Cerebellar nuclear complex (tissue), 1 donor: ENCODE measurements at regions not wholly inside any gene's neighbourhood (a gene's known extent, or its start where the extent isn't known, plus 50 kb on each side); places are given as distances from the start of the nearest gene placed in this dataset.

ENCODE experiments used
- DNase-seq, 2 experiments: peaks; one replicate each; lab custom pipeline; 2025; lab: John Stamatoyannopoulos, UW

DNA sequence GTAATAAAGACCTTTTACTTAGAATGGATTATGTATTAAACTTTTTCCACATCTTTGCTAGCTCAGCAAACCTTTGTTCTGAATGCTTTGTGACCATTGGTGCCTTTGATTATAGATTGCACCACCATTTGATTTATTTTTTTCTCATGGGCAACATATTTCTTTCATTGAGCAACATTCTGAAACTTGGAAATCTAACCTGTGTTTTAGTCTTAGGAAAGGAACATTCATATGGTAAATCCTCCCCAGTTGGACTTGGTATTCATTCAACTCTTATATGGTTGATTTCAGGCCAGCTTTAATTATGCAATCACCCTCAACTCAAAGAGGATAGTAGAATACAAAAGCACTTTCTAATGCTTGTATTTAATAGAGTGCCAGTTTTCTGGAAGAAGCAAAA is 1077.9 kb upstream of the ZEB2 start:
- DNase-seq: no peak

DNA sequence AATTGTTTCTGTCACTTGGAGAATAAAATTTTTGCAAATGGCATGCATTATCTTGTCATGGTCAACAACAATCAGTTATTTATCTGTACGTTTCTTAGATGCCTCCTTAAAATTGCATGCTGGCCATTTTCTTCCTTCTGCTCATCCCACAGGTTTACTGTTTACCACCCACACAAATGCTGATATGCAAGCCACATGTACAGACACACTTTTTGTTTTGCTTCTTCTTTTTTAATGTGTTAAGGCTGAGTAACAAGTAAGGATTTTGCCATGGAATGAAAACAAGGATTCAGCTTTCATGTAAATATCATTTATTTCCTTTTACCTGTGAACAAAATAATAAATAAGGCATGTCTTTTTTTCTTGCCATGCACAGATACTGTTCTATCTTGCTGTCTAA is 1077.1 kb upstream of the ZEB2 start:
- DNase-seq: no peak

DNA sequence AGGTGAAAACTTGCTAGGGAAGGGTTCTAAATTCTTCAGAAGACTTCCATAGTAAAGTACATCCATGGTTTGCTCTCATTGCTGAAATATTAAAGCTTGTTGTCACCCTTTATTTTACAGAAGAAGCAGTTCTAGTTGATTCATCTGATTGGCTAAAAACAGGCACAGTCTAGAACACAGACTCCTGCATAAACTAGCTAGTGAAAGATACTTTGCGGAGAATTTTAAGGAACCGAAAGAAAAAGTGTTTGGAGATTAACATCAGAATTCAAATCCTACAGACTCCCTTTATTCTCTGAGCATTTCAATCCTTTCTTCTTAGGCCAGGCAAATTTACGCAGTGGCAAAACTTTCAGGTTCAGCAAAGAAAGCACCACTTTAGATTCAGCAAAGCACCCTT is 1076.5 kb upstream of the ZEB2 start:
- no peak for DNase-seq

DNA sequence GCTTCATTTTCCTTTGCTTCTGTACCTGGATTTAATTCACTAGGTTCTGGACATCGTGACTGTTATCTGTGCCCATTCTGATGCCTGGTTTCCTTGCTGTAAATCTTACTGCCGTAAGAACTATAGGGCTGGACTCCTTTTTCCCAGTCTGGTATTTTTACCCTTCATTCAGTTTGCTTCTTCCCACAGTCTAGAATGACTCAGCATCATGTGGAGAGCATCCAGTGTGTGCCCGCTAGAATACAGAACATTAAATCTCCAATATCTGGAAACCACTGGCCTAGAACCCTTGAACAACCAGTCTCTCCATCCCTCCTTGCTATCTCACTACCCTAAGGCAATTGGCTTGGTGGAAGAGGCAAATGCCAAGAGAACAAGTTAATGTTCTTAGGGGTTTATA is 1075.4 kb upstream of the ZEB2 start:
- DNase-seq: no peak

DNA sequence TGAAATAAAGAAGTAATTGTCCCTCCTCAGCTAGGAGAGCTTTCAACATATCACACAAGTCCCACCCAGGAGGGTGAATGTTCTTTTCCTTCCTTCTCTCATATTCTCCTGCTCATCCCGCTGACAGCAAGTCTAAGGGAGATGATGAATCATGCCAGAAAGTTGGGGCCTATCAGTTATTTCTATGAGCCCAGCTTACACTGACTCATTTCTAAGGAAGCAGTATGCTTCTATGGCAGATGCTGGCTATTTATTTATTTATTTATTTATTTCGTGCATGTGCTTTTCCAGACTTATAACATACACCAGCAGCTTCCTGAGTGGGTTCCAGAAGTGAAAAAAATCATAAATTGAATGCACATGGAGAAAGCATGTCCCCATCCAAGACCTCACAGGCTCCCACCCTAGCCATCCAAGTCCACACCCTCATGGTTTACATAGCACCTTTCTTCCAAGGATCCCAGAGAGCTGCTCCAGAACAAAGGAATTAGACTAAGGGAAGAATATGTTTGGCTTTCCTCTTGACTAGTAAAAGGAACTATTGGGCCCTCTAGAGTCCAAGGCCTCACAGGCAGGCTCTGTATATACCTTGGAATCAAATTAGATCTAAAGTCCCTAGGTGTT is 1074.2 kb upstream of the ZEB2 start:
- DNase-seq: no peak

DNA sequence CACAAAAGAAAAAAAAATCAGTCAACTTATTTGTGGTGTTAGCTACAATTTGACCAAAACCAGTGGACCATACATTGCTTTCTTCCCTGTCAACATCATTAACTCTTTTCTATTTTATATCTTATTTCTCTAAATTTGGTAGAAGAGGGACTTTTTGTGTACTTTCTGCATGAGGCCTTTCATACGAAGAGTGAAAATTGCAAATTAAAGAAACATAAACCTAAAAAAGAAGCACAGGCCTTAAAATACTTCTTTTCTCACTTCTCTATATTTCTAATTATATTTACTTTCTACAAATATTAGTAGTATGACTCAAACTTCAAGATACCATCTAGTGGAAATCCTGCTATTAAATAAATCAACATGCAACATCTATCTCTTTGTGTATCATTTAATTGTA is 1073.4 kb upstream of the ZEB2 start:
- DNase-seq: no peak

DNA sequence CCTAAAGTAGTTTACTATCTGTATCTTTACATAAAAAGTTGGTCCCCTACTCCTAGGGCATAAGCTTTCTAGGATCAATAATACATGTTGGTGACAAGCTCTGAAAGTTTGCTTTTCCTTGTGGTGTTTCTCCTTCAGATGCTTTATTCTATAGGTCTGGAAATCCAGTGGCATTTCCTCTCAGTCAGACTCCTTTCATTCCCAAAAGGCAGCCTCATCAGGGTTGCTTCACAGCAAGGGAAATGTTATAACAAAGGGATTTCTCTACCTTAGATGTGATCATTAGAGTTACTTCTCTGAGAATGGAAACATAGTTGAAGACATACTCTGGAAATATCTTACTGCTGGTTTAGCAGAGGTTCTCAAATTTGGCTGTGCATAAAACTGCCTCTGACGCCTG is 1072.4 kb upstream of the ZEB2 start:
- DNase-seq: no peak

DNA sequence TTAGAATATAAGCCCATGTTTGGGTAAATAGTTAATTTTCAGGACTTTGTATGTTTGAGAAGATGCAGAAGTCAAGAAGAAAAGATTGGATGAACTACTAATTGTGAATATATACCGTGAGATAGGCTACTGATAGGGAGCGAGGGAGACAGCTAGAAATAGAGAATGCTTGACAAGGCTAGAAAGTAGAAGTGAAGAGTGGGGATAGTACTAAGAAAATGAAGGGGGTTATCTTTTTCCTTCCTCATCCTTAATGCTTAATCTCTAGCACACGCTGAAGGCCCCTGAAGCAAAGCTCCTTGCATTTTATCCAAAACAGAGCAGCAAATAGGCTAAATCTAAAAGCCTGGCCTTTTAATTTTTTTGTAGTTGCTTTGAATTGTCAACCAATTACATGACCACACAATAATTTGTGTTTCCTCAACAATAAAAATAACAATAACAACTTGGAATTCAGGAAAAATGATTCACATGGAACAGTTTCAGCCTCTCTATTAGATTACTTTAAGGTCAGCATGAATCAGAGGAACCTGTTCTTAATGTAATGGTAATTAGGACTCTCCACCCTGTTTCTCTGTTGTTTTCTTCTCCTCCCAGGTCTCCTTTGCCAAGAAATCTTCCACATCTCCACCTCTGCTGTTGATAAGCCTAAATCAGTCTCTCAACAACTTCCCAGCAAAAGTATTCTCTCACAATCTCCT is 1071.3 kb upstream of the ZEB2 start:
- DNase-seq: no peak

DNA sequence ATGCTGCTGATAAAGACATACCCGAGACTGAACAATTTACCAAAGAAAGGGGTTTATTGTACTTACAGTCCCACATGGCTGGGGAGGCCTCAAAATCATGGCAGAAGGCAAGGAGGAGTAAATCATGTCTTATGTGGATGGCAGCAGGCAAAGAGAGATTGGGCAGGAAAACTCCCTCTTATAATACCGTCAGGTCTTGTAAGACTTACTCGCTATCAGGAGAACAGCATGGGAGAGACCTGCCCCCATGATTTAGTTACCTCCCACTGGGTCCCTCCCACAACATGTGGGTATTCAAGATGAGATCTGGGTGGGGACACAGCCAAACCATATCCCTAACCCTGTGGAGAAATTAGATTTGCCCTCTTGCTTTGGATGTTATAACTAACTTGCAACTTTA is 1068.0 kb upstream of the ZEB2 start:
- DNase-seq: no peak

DNA sequence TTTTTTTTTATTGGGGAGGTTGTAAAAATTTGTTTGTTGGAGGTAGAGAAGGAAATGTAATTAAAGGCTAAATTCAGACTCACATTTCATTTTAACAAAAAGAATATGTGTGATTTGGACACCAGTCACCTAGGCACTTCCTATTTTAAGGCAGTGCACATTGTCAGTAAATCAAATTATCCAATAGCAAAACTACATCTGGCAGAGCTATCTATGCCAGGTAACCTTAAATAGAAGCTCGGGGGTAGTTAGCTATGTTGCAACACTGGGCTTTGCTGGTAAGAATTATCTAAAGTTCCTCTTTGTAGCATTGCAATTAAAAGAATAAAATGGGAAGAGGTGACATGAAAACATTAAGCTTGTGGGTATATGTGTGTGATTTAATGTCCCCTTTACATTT is 1064.4 kb upstream of the ZEB2 start:
- no peak for DNase-seq

DNA sequence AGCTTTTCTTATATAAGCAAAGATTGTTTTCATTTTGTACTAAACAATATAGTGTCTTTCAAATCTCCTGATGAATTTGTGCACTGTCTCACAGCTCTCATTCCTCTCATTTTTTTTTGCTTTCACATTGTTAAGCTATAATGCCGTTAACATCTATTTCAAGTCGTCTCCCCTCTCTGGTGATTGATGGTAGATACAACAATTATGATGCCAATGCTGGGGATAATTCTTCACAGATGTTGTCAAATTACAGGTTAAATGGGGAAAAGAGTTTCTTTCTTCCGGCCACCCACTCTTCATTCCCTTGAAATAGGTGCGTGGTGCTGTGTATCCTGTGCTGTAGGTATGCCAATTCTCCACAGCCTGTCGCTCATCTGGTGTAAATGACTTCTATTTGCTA is 1053.7 kb upstream of the ZEB2 start:
- no peak for DNase-seq

DNA sequence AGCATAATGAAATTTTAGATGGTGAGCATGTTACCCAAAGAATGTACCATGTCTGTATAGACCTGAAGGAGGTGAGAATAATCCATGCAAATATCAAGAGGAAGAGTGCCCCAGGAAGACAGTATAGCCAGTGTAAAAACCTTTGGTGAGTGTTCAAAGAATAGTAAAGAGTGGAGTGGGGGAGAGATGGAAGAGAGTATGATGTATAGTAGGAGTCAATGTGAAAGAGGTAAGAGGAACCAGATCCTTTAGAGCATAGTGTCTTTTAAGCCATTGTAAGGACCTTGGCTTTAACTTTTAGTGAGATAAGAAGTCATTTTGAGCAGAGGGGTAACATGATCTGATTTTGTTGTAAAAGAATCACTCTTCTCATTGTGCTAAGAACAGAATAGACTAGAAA is 1052.3 kb upstream of the ZEB2 start:
- DNase-seq: no peak

DNA sequence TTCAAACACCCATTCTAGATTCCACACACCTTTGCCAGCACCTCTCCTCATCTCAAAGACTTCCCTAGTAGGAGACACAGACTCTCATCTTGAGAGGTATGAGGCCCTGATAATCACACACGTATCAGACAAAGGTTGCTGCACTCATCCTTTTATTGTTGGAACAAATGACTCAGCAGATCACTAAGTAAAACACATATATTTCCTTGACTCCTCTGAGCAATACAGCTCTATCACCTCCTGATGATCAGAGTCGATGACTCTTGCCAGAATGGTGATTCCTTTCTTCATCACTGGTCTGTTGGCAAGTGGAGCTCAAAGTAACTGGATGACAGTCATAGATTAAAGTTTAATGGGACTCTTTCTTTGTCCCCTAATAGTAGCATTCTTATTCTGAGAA is 1049.2 kb upstream of the ZEB2 start:
- no peak for DNase-seq

DNA sequence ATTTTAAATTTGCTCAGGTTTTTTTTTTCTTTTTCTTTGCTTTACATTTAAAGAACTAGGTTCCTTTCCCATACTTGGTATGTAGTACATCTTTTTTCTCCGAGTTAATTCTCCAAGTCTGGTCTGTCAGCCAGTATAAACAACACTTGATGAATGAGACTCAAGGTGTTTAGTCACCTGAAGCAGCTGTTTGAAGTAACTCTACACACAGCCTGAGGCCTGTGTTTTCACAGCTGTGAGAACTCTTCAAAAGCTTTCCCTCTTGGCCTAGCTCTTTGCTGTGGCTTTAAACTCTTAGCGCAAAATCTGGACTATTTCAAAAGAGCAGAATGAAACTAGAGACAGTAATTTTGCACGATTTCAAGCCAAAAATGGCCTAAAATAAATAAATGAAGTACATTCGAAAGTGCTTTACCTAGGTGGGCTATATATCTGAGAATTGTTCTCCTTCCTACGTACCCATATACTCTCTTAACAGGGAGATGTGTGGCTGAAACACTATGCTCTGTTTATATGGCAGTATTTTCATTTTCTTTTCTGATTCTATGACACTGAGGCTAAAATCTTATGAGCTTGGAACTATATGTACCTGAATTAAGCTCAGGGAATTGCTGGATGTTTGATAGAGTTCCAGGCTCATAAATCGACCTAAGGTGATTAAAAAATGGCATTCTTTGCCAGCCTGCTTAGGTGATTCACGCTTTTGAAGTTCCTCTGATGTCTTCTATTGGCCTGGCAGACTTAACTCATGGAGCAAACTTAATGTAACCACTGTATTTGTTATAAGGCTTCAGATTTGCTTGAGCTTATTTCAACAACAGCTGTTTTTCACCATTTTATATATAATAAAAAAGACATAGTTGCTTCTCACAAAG is 1044.1 kb upstream of the ZEB2 start:
- no peak for DNase-seq

DNA sequence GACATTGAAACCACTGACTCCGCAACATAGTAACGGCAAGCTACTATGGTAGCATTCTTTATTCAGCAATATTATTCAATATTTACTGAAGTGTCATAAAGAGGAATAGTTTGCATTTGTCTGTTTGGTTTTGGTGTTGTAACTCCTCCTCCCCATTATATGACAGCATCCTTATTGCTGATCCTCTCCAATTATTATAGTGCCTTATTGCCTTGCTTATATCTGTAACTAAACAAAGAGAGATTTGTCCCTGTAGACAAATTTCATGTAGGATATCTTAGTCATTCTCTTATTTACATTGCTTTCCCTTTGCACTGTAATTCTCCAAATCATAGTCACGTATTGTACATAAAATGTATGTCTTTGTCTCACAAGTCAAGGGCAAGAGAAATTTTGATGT is 1041.2 kb upstream of the ZEB2 start:
- DNase-seq: no peak

DNA sequence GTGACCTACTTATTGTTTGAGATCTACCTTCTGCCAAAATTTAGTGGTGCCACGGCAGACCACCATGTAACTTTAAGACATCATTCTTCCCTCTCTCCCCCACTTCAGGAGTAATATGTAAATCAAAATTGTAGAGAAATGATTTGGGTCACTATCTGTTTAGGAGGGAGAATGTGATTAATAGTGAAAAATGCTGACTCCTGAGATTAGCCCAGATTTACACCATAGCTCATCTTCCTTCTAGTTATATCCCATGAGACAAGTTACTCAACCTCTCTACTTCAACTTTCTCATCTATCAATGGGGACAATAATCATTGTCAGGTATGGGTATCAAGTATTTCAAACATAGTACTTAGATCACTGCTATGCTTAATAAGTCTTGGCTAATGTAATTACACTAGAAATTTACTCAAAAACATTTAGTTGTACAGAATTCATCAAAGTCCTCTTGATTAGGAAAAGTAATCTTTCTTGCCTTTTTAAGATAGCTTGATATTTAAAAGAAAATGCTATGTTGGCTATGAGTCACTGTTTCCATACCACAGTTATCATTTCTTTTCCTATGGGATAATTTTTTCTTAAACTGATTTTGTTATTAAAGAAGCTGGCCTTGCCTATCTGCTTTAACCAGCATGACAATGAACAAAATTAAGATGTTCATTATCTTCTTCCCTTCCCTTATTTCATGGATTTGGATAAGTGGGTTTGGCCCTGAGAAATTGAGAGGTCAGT is 1038.9 kb upstream of the ZEB2 start:
- no peak for DNase-seq

DNA sequence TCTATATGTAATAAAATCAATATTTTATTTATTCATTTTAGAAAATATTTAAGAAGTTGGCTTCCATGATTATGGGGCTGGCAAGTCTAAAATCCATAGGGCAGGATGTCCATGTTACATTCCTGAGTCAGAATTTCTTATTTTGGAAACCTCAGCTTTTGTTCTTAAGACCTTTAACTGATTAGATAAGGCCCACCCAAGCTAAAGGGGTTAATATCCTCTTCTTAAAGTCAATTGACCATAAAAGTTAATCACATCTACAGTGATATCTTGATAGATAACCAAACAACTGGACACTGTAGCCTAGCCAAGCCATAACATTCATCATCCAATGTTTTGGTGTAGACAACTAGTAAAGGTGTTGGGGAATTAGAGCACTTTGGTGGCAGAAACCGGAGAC is 1035.4 kb upstream of the ZEB2 start:
- no peak for DNase-seq

DNA sequence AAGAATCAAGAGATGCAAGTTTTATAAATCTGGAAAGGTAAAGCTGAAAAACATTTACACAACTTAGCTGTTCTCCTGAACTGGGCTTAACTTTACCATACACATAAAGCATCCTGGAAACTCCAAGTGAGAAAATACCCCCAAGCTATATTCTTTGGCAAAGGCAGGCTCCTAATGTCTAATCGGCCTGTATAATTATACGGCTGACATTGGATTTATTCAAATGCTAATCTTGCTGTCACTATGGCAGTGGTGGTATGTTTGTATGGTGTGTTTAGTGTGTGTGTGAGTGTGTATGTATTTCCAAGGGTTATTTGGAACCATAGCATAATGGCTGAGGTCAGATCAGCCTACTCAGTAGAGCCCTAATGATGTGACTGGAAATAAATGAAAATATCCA is 1031.8 kb upstream of the ZEB2 start:
- DNase-seq: no peak

DNA sequence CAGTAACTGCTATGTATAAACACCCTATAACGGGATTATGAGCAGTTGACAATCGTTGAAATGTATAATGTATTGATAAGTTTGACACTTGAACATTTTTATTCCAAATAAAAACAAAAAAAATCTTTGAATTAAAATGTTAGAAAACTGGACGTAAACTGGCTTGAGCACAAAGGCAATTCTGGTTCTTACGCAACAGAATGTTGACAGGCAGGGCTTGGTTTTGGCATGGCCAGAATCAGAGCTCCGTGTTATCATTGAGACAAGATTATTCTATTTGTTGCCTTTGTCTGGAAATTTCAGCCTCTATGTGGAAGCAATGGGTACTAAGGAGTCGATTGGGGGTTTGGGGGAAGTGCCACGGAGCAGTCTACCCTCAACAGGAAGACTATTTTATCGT is 1028.6 kb upstream of the ZEB2 start:
- DNase-seq: no peak

DNA sequence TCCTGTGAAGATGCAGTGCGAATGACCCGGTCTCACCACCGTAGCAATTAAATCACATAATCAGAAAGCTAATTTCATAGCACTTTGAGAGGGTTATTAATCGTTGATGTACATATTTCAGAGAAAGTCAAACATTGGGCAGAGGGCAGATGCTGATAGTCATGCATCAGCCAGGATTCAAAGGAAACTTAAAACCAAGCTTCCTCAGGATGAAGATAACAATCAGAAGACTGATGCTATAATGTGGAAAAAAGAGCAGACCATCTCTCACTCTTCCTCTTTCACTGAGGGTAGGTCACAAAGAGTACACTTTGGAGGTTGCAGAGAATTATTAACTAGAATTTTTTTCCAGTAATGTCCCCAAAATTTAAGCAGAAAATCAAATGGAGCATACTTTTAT is 1027.7 kb upstream of the ZEB2 start:
- DNase-seq: no peak

DNA sequence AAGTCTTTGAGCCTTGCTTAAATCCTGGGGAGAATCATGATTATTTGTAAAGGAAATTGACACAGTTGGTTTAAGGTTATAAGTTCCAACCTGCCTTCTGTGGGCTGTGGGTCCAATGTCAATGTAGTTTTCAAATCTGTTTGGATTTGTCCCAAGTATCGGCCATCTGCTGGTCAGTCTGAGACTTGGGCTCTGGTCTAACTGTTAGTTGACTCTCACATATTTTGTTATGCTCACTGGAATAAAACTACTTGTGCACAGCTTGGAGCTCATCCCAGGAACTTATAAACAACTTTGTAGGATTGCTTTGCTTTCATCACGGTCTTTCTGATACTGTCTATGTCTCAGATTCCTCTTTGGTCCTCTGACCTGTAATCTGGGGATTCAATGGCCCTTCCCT is 1026.2 kb upstream of the ZEB2 start:
- no peak for DNase-seq

DNA sequence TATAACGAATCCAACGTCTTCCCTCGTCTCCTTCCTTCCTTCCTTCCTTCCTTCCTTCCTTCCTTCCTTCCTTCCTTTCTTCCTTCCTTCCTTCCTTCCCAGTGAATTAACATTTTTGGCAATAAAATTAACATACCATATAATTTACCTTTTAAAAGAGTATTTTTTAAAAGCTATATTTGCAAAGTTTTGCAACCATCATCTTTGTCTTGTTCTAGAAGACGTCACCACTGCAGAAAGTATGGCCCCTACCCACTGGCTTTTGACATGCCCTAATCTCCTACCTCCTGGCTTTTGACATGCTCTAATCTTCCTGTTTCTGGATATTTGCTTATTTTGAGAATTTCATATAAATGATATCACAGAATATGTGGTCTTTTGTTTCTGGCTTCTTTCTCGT is 1023.9 kb upstream of the ZEB2 start:
- DNase-seq: no peak

DNA sequence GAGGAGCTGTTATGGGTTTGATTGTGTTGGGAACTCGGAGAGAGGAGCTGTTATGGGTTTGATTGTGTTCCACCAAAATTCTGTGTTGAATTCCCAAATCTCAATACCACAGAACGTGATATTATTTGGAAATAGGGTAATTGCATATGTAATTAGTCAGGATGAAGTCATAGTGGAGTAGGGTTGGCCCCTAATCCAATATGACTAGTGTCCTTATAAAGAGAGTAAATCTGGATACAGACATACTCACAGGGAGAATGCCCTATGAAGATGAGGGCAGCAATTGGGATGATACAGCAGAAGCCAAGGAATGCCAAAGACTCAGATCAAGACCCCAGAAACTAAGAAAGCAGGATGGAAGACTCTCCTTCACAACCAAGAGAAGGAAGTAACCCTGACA is 1023.2 kb upstream of the ZEB2 start:
- no peak for DNase-seq
